Loucy (cell line): ENCODE measurements at regions not wholly inside any gene's neighbourhood (a gene's known extent, or its start where the extent isn't known, plus 50 kb on each side); places are given as distances from the start of the nearest gene placed in this dataset.
"Not testable (repeated sequence)": the region's sequence is repeated elsewhere in the genome, so short reads cannot be mapped to it uniquely, and the experiment has no call there.

Experiments used
- H2AFZ ChIP-seq: fragments of 200-600 bp; sonication (generic); 2 replicates; pipeline ENCODE4 v1.6.0; 2016; ENCODE audit warnings: antibody characterized with exemption, mild to moderate bottlenecking, low read length, moderate library complexity
- H3F3A ChIP-seq: fragments of 200-600 bp; 2 replicates; pipeline ENCODE4 v1.6.0; 2016; ENCODE audit warnings: antibody characterized with exemption, low read depth, mild to moderate bottlenecking
- H3K27me3 ChIP-seq: fragments of 200-600 bp; sonication (generic); 2 replicates; pipeline ENCODE4 v1.6.1; 2014; ENCODE audit warnings: low read length, mild to moderate bottlenecking; ENCODE audit not compliant: insufficient read depth, poor library complexity, severe bottlenecking
- H3K36me3 ChIP-seq: fragments of 200-600 bp; sonication (generic); 2 replicates; pipeline ENCODE4 v1.6.1; 2016; ENCODE audit warnings: low read length; ENCODE audit not compliant: insufficient read depth
- H3K4me1 ChIP-seq: fragments of 200-600 bp; sonication (generic); 2 replicates; pipeline ENCODE4 v1.5.1; 2014; ENCODE audit warnings: low read length, mild to moderate bottlenecking; ENCODE audit not compliant: insufficient read depth, poor library complexity, severe bottlenecking
- H3K4me2 ChIP-seq: fragments of 200-600 bp; sonication (generic); 2 replicates; pipeline ENCODE4 v1.6.0; 2014; ENCODE audit warnings: antibody characterized with exemption, low read length, low read depth, mild to moderate bottlenecking; ENCODE audit not compliant: poor library complexity, severe bottlenecking
- H3K4me3 ChIP-seq: fragments of 200-600 bp; sonication (generic); 2 replicates; pipeline ENCODE4 v1.5.1; 2014; ENCODE audit warnings: low read length, mild to moderate bottlenecking, mixed read lengths; ENCODE audit not compliant: poor library complexity, severe bottlenecking
- H3K79me2 ChIP-seq: fragments of 200-600 bp; sonication (generic); 2 replicates; pipeline ENCODE4 v1.6.1; 2014; ENCODE audit warnings: low read length; ENCODE audit not compliant: insufficient read depth
- H3K9ac ChIP-seq: fragments of 200-600 bp; sonication (generic); 2 replicates; pipeline ENCODE4 v1.6.0; 2014; ENCODE audit warnings: mild to moderate bottlenecking, low read depth, low read length, moderate library complexity; ENCODE audit not compliant: poor library complexity, severe bottlenecking
- H3K9me2 ChIP-seq: fragments of 200-600 bp; sonication (generic); replicated peaks from 2 replicates; pipeline ENCODE4 v1.6.1; 2016; ENCODE audit warnings: low read depth, low read length, mixed read lengths
- H3K9me3 ChIP-seq: fragments of 200-600 bp; sonication (generic); 2 replicates; pipeline ENCODE4 v1.6.1; 2014; ENCODE audit warnings: mild to moderate bottlenecking, antibody characterized with exemption, low read length, low read depth; ENCODE audit not compliant: insufficient read depth
- H4K20me1 ChIP-seq: fragments of 200-600 bp; sonication (generic); 2 replicates; pipeline ENCODE4 v1.6.0; 2014; ENCODE audit warnings: antibody characterized with exemption, low read length, mild to moderate bottlenecking; ENCODE audit not compliant: insufficient read depth, poor library complexity, severe bottlenecking
- CTCF ChIP-seq: fragments of 200-600 bp; sonication (generic); conservative IDR thresholded peaks from 2 replicates; pipeline ENCODE4 v1.5.1; 2014; ENCODE audit warnings: mild to moderate bottlenecking, antibody characterized with exemption, low read length
- EZH2phosphoT487 ChIP-seq: fragments of 200-600 bp; IDR thresholded peaks from 2 replicates; pipeline ENCODE4 v1.6.1; 2018; ENCODE audit warnings: antibody characterized with exemption, mild to moderate bottlenecking, moderate library complexity, borderline replicate concordance

- H3K4me3 ChIP-seq, result no peak overlapping the region
- H3K9me3 ChIP-seq, result no peaks in the 10 kb centered on the region
- H3K9ac ChIP-seq, result no peak overlapping the region
- no peak overlapping the region for H2AFZ ChIP-seq
- H3K36me3 ChIP-seq, result no peaks in the 10 kb centered on the region
- no peaks in the 10 kb centered on the region for H3K79me2 ChIP-seq
- H3K4me2 ChIP-seq, result no peak overlapping the region
- no peaks in the 10 kb centered on the region for H3K4me1 ChIP-seq
- H3F3A ChIP-seq, result no peaks in the 10 kb centered on the region
- H4K20me1 ChIP-seq, result no peaks in the 10 kb centered on the region
- H3K9me2 ChIP-seq, result no peaks in the 10 kb centered on the region
- TF ChIP-seq EZH2phosphoT487 (no peak), CTCF (no peak)
- H3K27me3 ChIP-seq, result no peaks in the 10 kb centered on the region
These were observed 405.3 kb upstream of the RGMB start for GRCh38 chr5:98368141-98368540.

- Histone ChIP-seq H3K79me2 (no peaks in the 10 kb centered on the region), H4K20me1 (no peaks in the 10 kb centered on the region), H3K4me1 (no peaks in the 10 kb centered on the region), H2AFZ (no peak overlapping the region), H3K36me3 (no peaks in the 10 kb centered on the region), H3K9me2 (no peaks in the 10 kb centered on the region), H3K4me3 (no peak overlapping the region), H3F3A (no peaks in the 10 kb centered on the region), H3K9ac (no peak overlapping the region), H3K4me2 (no peak overlapping the region), H3K27me3 (no peaks in the 10 kb centered on the region), H3K9me3 (no peaks in the 10 kb centered on the region)
- TF ChIP-seq CTCF (no peak), EZH2phosphoT487 (no peak)
These were observed 401.1 kb upstream of the RGMB start for GRCh38 chr5:98372351-98372750.

GRCh38 chr5:98391921-98392625 lies 381.4 kb upstream of the RGMB start:
- no peaks in the 10 kb centered on the region for H3K27me3 ChIP-seq

GRCh38 chr5:98393205-98393604 lies 380.3 kb upstream of the RGMB start:
- not testable (repeated sequence) for H3K79me2 ChIP-seq, H3K9me3 ChIP-seq, H3K4me2 ChIP-seq, H3K9me2 ChIP-seq, H3K36me3 ChIP-seq, H2AFZ ChIP-seq, H4K20me1 ChIP-seq, H3F3A ChIP-seq, H3K27me3 ChIP-seq, H3K4me3 ChIP-seq, H3K9ac ChIP-seq, H3K4me1 ChIP-seq

More at GRCh38 chr5:98391921-98392625, 381.4 kb upstream of the RGMB start:
- H3K36me3 ChIP-seq, result no peaks in the 10 kb centered on the region
- no peaks in the 10 kb centered on the region for H3F3A ChIP-seq
- no peaks in the 10 kb centered on the region for H3K79me2 ChIP-seq
- no peak overlapping the region for H3K9ac ChIP-seq
- H2AFZ ChIP-seq, result no peak overlapping the region
- no peaks in the 10 kb centered on the region for H3K9me2 ChIP-seq
- H3K4me2 ChIP-seq, result no peak overlapping the region
- no peaks in the 10 kb centered on the region for H3K4me1 ChIP-seq
- H3K9me3 ChIP-seq, result no peaks in the 10 kb centered on the region
- H4K20me1 ChIP-seq, result no peaks in the 10 kb centered on the region
- TF ChIP-seq CTCF (no peak), EZH2phosphoT487 (no peak)
- H3K4me3 ChIP-seq, result no peak overlapping the region
